ENCODE measurements at regions not wholly inside any gene's neighbourhood (a gene's known extent, or its start where the extent isn't known, plus 50 kb on each side); places are given as distances from the start of the nearest gene placed in this dataset.

GRCh38 chr12:81843599-81843998 is 84.4 kb upstream of the PPFIA2 start:
- in situ Hi-C loops (cut with MboI) = no loop called here

More at GRCh38 chr12:81843599-81843998, 84.4 kb upstream of the PPFIA2 start:
- no peak for DNase-seq (ENCODE audit: extremely low read depth in 1 of 4, low spot score in 3 of 4)
- ATAC-seq = no peak
- H3K4me3 ChIP-seq = no peak overlapping the region
- no peaks in the 10 kb centered on the region for H3K79me2 ChIP-seq (ENCODE audit: control insufficient read depth, insufficient read depth, low read length)
- no peaks in the 10 kb centered on the region for H3K4me1 ChIP-seq (replicated peaks in 1 of 2; ENCODE audit: control insufficient read depth in 2 of 2, insufficient read depth in 2 of 2, low read length in 2 of 2)
- CTCF ChIA-PET (ENCODE audit: low intra/inter-chr PET ratio) = no interaction called here
- no peak overlapping the region for H2AFZ ChIP-seq (ENCODE audit: low read depth, low read length)
- no peak overlapping the region for H3K27ac ChIP-seq (ENCODE audit: extremely low read depth, low read depth, low read length)
- no peaks in the 10 kb centered on the region for H3K9me3 ChIP-seq (replicated peaks; ENCODE audit: control insufficient read depth, insufficient read depth, low read depth, low read length)
- POLR2A ChIA-PET = no interaction called here
- H3K9ac ChIP-seq (ENCODE audit: insufficient read depth in 1 of 2, low read depth in 2 of 2, low read length in 2 of 2) = no peak overlapping the region
- H3K4me2 ChIP-seq (ENCODE audit: insufficient read depth, low read length) = no peak overlapping the region
- intact Hi-C loops (cut with micrococcal nuclease) = no loop called here
- no peaks in the 10 kb centered on the region for H3K9me1 ChIP-seq (ENCODE audit: control insufficient read depth, insufficient read depth, low read length)
- BruUV-seq (replicated peaks) = no TSS peak
- no peak for FAIRE-seq
- H3K36me3 ChIP-seq (ENCODE audit: control insufficient read depth, insufficient read depth, low read length) = no peaks in the 10 kb centered on the region
- TF ChIP-seq SMARCA5 (IDR thresholded peaks at IDR 0.05) = no peak
- TF ChIP-seq MCM5 (IDR thresholded peaks at IDR 0.05; ENCODE audit: low read depth) = no peak
- TF ChIP-seq ASH1L (IDR thresholded peaks at IDR 0.05; ENCODE audit: borderline replicate concordance, low read depth, partially characterized antibody) = no peak
- no peak for TF ChIP-seq ARNT (IDR thresholded peaks at IDR 0.05)
- TF ChIP-seq MCM2 (IDR thresholded peaks at IDR 0.05; ENCODE audit: low read depth) = no peak
- TF ChIP-seq PRDM10 (IDR thresholded peaks at IDR 0.05; ENCODE audit: partially characterized antibody) = no peak
- no peak for TF ChIP-seq SRSF1 (IDR thresholded peaks at IDR 0.05; ENCODE audit: low read depth, low read length)
- TF ChIP-seq ZBTB1 (CRISPR knock-in tag; IDR thresholded peaks at IDR 0.05; ENCODE audit: borderline replicate concordance, low read depth) = no peak
- TF ChIP-seq HDAC1 (IDR thresholded peaks at IDR 0.05) = no peak
- no peak for TF ChIP-seq E2F1 (CRISPR knock-in tag; IDR thresholded peaks at IDR 0.05)
- TF ChIP-seq ZNF507 (tag; conservative IDR thresholded peaks at IDR 0.05) = no peak
- no peaks in the 10 kb centered on the region for H3K27me3 ChIP-seq (ENCODE audit: control insufficient read depth in 2 of 2, insufficient read depth in 2 of 2, low read length in 2 of 2)
- H4K20me1 ChIP-seq (replicated peaks; ENCODE audit: control insufficient read depth, insufficient read depth, low read length) = no peaks in the 10 kb centered on the region

All from K562 (cell line).